Gastroesophageal sphincter (tissue), 4 donors: ENCODE measurements at regions not wholly inside any gene's neighbourhood (a gene's known extent, or its start where the extent isn't known, plus 50 kb on each side); places are given as distances from the start of the nearest gene placed in this dataset.
A peak's percentile ranks its signal among the peaks of the same experiment; 100 is the strongest.

Experiments used
- ATAC-seq: fragments of 150-250 bp; one replicate; pipeline ENCODE4 v1.9.1; 2016; ENCODE audit warnings: mild to moderate bottlenecking, moderate library complexity
- H3K27ac ChIP-seq, 4 donors: fragments of 200-600 bp; sonication (generic) in 3 of 4; 1 replicate in 3 of 4; 2 replicates in 1 of 4; pipeline ENCODE4 v1.5.1; 2016 to 2019
- H3K27me3 ChIP-seq: fragments of 200-600 bp; sonication (generic); one replicate; pipeline ENCODE4 v1.5.1; 2019
- H3K36me3 ChIP-seq, 2 donors: fragments of 200-600 bp; sonication (generic); one replicate each; pipeline ENCODE4 v1.5.1; 2019; ENCODE audit warnings: control low read depth in 1 of 2
- H3K4me1 ChIP-seq, 3 donors: fragments of 200-600 bp; sonication (generic); 1 replicate in 2 of 3; 2 replicates in 1 of 3; pipeline ENCODE4 v1.5.1; 2016 to 2019; ENCODE audit warnings: control low read depth in 2 of 3
- H3K4me3 ChIP-seq, 2 donors: fragments of 200-600 bp; sonication (generic); one replicate each; pipeline ENCODE4 v1.5.1; 2019; ENCODE audit warnings: mild to moderate bottlenecking in 1 of 2, moderate library complexity in 1 of 2
- H3K9me3 ChIP-seq, 3 donors: fragments of 200-600 bp; sonication (generic); one replicate each; pipeline ENCODE4 v1.5.1; 2017 to 2019; ENCODE audit warnings: control low read depth in 2 of 3
- CTCF ChIP-seq, 4 experiments: fragments of 200-600 bp in 2 of 4; fragments of 450-650 bp in 2 of 4; sonication (generic) in 1 of 4; IDR thresholded peaks; one replicate each; pipeline ENCODE4 v1.5.1; 2017 to 2019; ENCODE audit warnings: antibody characterized with exemption in 4 of 4, mild to moderate bottlenecking in 2 of 4, moderate library complexity in 2 of 4
- EP300 ChIP-seq: sonication (generic); formaldehyde crosslinking; IDR thresholded peaks from one replicate; pipeline ENCODE4 v1.6.1; 2017; ENCODE audit warnings: antibody characterized with exemption, mild to moderate bottlenecking
- POLR2A ChIP-seq, 2 donors: fragments of 450-650 bp; IDR thresholded peaks; one replicate each; pipeline ENCODE4 v1.6.1; 2017; ENCODE audit warnings: antibody characterized with exemption in 2 of 2, mild to moderate bottlenecking in 2 of 2, moderate library complexity in 1 of 2
- POLR2AphosphoS5 ChIP-seq: sonication (generic); formaldehyde crosslinking; IDR thresholded peaks from one replicate; pipeline ENCODE4 v1.6.1; 2017; ENCODE audit warnings: antibody characterized with exemption
- WGBS, 2 donors: methylation state at CpG; one replicate each; pipeline ENCODE4 v1.1.5; 2018; ENCODE audit warnings: low coverage in 1 of 2; 5-methylcytosine and 5-hydroxymethylcytosine counted together

- H3K36me3 ChIP-seq = no peaks in the 10 kb centered on the region
- no peak for ATAC-seq
- TF ChIP-seq EP300 (no peak), POLR2A (IDR thresholded peaks at IDR 0.05) (no peak), POLR2AphosphoS5 (no peak), CTCF (IDR thresholded peaks at IDR 0.05) (no peak)
- H3K4me3 ChIP-seq = no peak overlapping the region
- H3K27me3 ChIP-seq = no peaks in the 10 kb centered on the region
- no peaks in the 10 kb centered on the region for H3K4me1 ChIP-seq
- WGBS, 2 donors = 71% methylated on average over 1 of the region's 1 CpG; no CpG with 5 or more reads in 1 of the 2 donors
- no peak overlapping the region for H3K27ac ChIP-seq
- H3K9me3 ChIP-seq = no peaks in the 10 kb centered on the region
These were observed 141.8 kb upstream of the PRDX4 start for GRCh38 chrX:23525531-23525930.

DNA sequence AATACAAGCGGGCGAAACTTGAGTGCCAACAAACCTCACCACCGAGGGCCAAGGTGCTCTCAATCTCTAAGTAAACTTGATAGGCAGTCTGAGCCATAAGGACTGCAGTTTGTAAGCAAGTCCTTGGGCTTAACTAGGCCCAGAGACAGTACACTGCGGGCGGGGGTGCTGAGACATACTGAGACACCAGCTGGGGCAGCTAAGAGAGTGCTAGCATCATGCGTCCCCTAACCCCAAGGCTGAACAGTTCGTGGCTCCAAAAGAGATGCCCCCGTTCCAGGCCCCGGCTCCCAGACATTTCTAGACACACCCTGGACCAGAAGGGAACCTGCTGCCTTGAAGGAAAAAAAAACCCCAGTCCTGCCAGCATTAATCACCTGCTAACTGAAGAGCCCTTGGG is 126.8 kb upstream of the PRDX4 start:
- H3K9me3 ChIP-seq = no peaks in the 10 kb centered on the region
- no peak overlapping the region for H3K27ac ChIP-seq
- ATAC-seq = no peak
- no CpG with 5 or more reads among the region's 9 CpGs for WGBS, 2 donors
- no peaks in the 10 kb centered on the region for H3K27me3 ChIP-seq
- no peak for TF ChIP-seq CTCF (IDR thresholded peaks at IDR 0.05)
- no peak for TF ChIP-seq POLR2AphosphoS5
- TF ChIP-seq POLR2A (IDR thresholded peaks at IDR 0.05) = no peak
- TF ChIP-seq EP300 = no peak
- no peaks in the 10 kb centered on the region for H3K36me3 ChIP-seq
- H3K4me3 ChIP-seq = no peak overlapping the region
- H3K4me1 ChIP-seq = no peaks in the 10 kb centered on the region

- H3K4me3 ChIP-seq = no peak overlapping the region
- no peaks in the 10 kb centered on the region for H3K27me3 ChIP-seq
- H3K36me3 ChIP-seq = no peaks in the 10 kb centered on the region
- H3K9me3 ChIP-seq = no peaks in the 10 kb centered on the region
- no peak overlapping the region for H3K27ac ChIP-seq
- H3K4me1 ChIP-seq = no peaks in the 10 kb centered on the region
- 77 to 79% methylated on average over 5 of the region's 5 CpGs for WGBS, 2 donors
- ATAC-seq = no peak
- no peak for TF ChIP-seq EP300
- TF ChIP-seq CTCF (IDR thresholded peaks at IDR 0.05) = no peak
- TF ChIP-seq POLR2A (IDR thresholded peaks at IDR 0.05) = no peak
- no peak for TF ChIP-seq POLR2AphosphoS5
These were observed 119.1 kb upstream of the PRDX4 start for GRCh38 chrX:23548164-23548563.

DNA sequence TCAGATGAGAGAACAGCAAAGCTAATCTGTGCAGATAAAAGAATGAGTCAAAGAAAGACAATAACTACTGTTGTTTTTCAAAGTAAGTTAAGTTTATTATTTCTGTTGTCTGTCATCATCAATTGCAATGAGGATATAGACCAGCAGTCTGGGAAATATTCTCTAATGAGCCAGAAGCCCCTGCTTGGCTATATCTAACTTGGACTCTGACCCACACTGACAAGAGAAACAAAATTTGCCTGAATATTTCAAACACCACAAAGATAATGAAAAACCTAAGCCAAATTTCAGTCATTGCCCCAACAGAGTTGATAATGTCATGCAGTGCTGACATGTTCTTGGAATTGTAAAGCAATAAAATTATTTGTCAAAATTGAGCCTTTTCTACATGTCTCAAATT is 115.0 kb upstream of the PRDX4 start:
- no peak for TF ChIP-seq POLR2A (IDR thresholded peaks at IDR 0.05)
- no peak for TF ChIP-seq EP300
- TF ChIP-seq CTCF (IDR thresholded peaks at IDR 0.05) = no peak
- TF ChIP-seq POLR2AphosphoS5 = no peak
- Histone ChIP-seq H3K27me3 (no peaks in the 10 kb centered on the region), H3K36me3 (no peaks in the 10 kb centered on the region), H3K4me3 (no peak overlapping the region), H3K27ac (no peak overlapping the region), H3K4me1 (no peaks in the 10 kb centered on the region), H3K9me3 (no peaks in the 10 kb centered on the region)
- no peak for ATAC-seq

DNA sequence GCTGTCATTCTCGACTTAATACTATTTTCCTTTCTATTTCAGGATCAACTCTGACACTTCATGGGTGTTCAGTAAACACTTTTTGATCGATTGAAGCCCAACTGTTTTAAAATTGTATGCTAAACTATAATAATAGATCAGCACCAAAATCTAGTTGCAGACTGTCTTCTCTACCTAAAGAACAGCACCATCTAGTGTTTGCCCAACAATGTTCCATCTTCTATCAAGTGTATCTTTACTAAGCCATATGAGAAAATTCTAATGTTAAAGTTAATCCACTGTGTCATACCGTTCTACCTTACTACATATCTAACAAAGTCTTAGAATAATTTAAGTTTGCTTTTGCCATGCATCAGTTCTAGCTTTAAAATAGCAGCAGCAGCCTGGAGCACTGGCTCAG is 113.0 kb upstream of the PRDX4 start:
- Histone ChIP-seq H3K27ac (no peak overlapping the region), H3K4me1 (no peaks in the 10 kb centered on the region), H3K4me3 (no peak overlapping the region), H3K9me3 (peaks cover 0 to 4% (median 0%) of the 10 kb centered on the region in 3 donors), H3K36me3 (no peaks in the 10 kb centered on the region), H3K27me3 (no peaks in the 10 kb centered on the region)
- WGBS, 2 donors = 6 to 7% methylated on average over 3 of the region's 3 CpGs
- TF ChIP-seq POLR2A (IDR thresholded peaks at IDR 0.05) = no peak
- TF ChIP-seq CTCF (IDR thresholded peaks at IDR 0.05) = peak in 3 of 4 experiments; percentile 32 to 51 (median 44)
- no peak for TF ChIP-seq POLR2AphosphoS5
- no peak for ATAC-seq
